ENCODE measurements at regions not wholly inside any gene's neighbourhood (a gene's known extent, or its start where the extent isn't known, plus 50 kb on each side); places are given as distances from the start of the nearest gene placed in this dataset.

DNA sequence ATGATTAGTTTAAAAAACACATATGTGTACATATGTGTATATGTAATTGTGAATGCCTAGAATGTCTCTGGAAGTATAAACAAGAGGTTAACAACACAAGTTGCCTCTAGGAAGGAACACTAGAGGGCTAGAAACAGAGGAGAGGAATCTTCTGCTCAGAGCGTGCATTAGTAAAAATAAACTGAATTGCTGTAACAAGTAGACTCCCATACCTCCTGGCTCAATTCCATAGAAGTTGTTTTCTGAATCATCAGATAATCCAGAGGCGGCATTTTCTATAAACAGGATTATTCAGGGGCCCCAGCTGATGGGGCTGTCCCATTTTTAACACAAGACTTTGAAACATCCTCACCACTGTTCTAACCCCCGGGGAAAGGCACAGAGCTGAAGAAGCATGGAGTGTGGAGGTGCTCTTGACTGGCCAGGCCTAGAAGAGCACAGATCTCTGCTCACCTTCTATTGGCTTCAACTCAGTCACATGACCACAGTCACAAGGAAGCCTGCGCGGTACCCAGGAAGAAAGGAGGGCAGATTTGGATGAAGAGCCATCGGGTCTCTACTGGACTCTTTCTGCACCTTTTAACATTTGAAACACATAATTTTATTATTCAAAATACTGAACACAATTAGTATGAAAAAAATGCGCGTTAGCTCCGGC lies 145.7 kb downstream of the TLE3 start:
- H3K4me3 Mint-ChIP-seq, result no peak overlapping the region
- H3K27ac Mint-ChIP-seq, result no peak overlapping the region
- no peak for ATAC-seq
- H3K9me3 Mint-ChIP-seq (ENCODE audit: low read depth), result no peaks in the 10 kb centered on the region
- H3K36me3 Mint-ChIP-seq, result no peaks in the 10 kb centered on the region
- H3K27me3 Mint-ChIP-seq, result peaks cover 9% of the 10 kb centered on the region
- CTCF ChIA-PET, result interaction anchor here (0.6 kb wide), 1 partner anchor 484 kb away, joined by 3 read pairs; no protein-coding TSS in a partner anchor
- no peak for DNase-seq
- H3K4me1 Mint-ChIP-seq, result no peaks in the 10 kb centered on the region

DNA sequence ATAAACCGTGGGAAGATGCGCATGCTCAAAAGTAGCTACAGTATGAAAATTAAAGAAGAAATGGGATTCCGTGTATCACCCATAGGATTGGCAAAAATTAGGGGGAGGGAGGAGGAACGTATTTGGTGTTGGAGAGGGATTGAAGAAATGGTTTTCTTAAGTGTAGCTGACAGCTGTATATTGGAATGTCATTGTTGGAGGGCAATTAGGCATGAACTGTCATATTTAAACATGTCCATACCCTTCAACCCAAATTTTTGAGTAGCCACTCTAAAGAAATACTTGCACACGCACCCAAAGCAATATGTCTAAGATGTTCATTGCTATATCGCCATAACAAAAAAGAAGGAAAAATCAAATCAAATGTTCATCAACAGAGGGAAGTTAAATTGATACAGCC lies 144.7 kb downstream of the TLE3 start:
- Mint-ChIP-seq H3K36me3 (no peaks in the 10 kb centered on the region), H3K27me3 (peaks cover 9% of the 10 kb centered on the region), H3K4me1 (no peaks in the 10 kb centered on the region), H3K27ac (no peak overlapping the region), H3K4me3 (no peak overlapping the region), H3K9me3 (ENCODE audit: low read depth) (no peaks in the 10 kb centered on the region)
- DNase-seq (no peak), ATAC-seq (no peak)
- CTCF ChIA-PET, result no interaction called here

DNA sequence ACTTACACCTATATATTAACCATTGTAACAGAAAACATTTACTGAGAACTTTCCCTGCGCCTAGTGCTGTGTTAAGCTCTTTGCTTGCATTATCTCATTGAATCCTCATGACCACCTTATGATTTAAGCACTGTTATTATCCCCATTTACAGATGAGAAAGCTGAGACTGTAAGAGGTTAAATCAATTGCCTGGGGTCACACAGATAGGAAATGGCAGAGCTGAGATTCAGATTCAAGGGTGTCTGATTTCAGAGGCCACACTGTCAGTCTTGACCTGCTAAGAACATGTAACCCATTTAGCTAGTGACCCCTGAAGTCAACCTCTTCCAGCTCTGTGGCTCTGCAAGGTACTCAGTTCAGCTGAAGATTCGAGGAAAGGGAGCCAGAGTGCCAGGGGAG lies 143.9 kb downstream of the TLE3 start:
- Mint-ChIP-seq H3K36me3 (no peaks in the 10 kb centered on the region), H3K27me3 (peaks cover 9% of the 10 kb centered on the region), H3K27ac (no peak overlapping the region), H3K4me1 (no peaks in the 10 kb centered on the region), H3K4me3 (no peak overlapping the region), H3K9me3 (ENCODE audit: low read depth) (no peaks in the 10 kb centered on the region)
- DNase-seq (no peak), ATAC-seq (no peak)
- CTCF ChIA-PET, result no interaction called here

DNA sequence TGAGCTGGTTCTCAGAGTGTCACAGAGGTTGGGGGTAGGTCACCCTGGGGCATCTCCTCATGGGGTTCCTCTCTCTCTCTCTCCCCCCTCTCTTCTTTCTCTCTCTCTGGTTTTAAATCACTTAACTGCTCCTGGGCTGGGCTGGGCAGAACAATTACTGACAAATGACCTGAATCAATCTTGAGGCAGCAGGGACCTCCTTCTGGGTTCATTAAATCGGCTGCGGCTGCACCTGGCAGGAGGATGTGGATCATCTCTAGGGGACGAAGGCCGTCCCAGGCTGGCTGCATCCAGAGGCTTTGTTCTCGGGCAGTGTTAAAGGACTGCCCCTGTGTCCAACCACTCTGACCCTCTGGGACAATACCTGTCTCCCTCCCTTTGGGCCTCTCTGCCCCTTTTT lies 143.1 kb downstream of the TLE3 start:
- H3K27ac Mint-ChIP-seq, result no peak overlapping the region
- CTCF ChIA-PET, result no interaction called here
- no peaks in the 10 kb centered on the region for H3K9me3 Mint-ChIP-seq (ENCODE audit: low read depth)
- H3K4me3 Mint-ChIP-seq, result no peak overlapping the region
- no peaks in the 10 kb centered on the region for H3K36me3 Mint-ChIP-seq
- peaks cover 12% of the 10 kb centered on the region for H3K27me3 Mint-ChIP-seq
- H3K4me1 Mint-ChIP-seq, result no peaks in the 10 kb centered on the region
- DNase-seq (peak; percentile 18), ATAC-seq (no peak)

DNA sequence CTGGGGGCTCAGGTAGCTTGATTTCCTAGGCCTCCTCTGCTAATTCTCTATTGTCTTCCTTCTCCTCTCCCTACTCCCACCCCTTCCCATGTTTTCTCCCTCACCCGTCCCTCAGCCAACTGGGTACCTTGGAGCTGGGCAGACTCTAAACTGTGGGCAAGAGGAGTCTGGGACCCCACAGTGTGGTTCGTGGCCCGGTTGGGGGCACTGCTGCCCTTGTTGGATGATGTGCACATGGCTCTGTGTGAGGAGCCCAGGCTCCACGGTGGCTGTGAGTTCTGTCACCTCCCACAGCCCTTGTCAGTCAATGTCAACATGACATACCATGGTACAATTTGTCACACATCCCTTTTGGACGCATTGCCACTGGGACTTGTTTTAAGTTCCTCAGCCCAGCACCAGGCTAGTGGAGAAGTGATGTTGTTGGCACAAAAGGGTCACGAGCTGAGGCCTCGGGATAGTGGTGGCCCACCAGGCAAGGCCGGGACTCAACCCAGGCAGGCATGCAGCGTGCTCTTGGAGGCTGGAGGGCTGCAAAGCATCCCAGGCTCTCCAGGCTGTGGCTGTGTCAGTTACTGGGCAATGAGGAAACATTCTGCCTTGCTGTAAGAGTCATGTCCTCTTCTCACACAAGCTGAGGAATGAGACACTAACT lies 142.3 kb downstream of the TLE3 start:
- Mint-ChIP-seq H3K36me3 (no peaks in the 10 kb centered on the region), H3K4me1 (no peaks in the 10 kb centered on the region), H3K4me3 (no peak overlapping the region), H3K27ac (no peak overlapping the region), H3K27me3 (peaks cover 14% of the 10 kb centered on the region), H3K9me3 (ENCODE audit: low read depth) (no peaks in the 10 kb centered on the region)
- CTCF ChIA-PET, result no interaction called here
- ATAC-seq, result no peak
- no peak for DNase-seq

DNA sequence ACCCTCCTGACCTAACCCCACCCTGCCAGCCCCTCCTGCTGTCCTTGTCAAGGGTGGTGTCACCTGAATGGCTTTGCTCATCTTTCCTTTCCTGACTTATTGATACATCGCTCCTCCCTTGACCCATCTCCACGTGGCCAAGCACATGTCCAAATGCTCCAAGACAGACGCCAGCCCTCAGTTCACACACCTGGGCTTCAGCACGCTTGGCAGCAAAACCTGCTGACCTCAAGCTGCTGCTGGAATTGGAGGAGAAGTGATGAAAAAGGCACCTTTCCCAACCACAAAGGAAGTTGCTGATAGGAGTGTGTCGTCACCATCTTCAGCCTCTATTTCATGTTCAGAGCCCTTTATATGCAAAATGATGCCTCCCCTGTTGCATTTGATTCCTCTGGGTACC lies 141.3 kb downstream of the TLE3 start:
- H3K27me3 Mint-ChIP-seq, result peaks cover 15% of the 10 kb centered on the region
- no peak for ATAC-seq
- CTCF ChIA-PET, result no interaction called here
- H3K4me3 Mint-ChIP-seq, result no peak overlapping the region
- no peaks in the 10 kb centered on the region for H3K36me3 Mint-ChIP-seq
- H3K4me1 Mint-ChIP-seq, result no peaks in the 10 kb centered on the region
- no peaks in the 10 kb centered on the region for H3K9me3 Mint-ChIP-seq (ENCODE audit: low read depth)
- H3K27ac Mint-ChIP-seq, result no peak overlapping the region
- DNase-seq, result no peak

DNA sequence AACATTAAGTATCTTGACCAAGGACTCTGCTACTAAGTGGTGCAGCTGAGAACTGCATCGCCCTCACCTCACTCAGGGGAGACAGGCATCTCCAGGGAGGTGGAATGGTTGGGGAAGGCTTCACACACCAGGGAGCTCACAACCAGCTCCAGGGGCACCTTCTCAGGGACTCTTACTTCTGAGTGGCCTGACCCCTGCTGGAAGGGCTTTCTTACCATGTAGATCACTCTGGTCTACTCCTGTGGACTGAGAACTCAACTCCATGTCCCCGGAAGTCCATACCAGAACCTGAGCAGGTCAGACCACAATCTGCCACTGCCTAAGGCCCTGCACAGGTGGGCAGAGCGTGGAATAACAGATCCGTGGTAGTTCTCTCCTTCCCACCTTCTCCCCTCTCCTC lies 140.5 kb downstream of the TLE3 start:
- peaks cover 22% of the 10 kb centered on the region for H3K27me3 Mint-ChIP-seq
- CTCF ChIA-PET, result no interaction called here
- no peak overlapping the region for H3K27ac Mint-ChIP-seq
- H3K4me3 Mint-ChIP-seq, result no peak overlapping the region
- H3K36me3 Mint-ChIP-seq, result no peaks in the 10 kb centered on the region
- H3K4me1 Mint-ChIP-seq, result no peaks in the 10 kb centered on the region
- ATAC-seq (no peak), DNase-seq (no peak)
- no peaks in the 10 kb centered on the region for H3K9me3 Mint-ChIP-seq (ENCODE audit: low read depth)

DNA sequence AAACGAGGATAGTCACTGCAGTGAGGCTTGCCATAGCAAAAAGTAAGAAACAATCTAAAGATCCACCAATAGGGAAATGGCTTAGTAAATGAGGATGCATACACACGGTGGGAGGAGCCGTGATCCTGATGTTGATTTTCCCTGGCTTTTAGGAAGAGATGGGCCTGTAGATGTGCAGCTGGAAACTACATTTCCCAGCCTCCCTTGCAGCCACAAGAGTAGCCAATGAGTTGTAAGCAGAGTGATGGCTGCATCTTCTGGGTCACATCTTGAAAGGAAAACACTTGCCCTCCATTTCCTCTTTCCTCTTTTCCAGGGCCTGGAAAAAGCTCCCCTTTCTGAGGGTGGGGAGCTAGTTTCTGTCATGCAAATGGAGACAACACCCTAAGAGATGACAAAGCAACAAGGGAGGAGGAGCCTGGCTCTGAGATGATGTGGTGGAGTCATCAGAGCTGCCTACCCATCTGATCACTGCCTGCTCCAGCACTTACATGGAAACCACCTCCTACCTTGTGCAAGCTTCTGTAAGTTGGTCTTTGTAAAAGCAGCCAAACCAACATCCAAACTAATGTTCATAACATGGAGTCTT lies 139.1 kb downstream of the TLE3 start:
- H3K27ac Mint-ChIP-seq, result no peak overlapping the region
- H3K36me3 Mint-ChIP-seq, result no peaks in the 10 kb centered on the region
- CTCF ChIA-PET, result no interaction called here
- no peaks in the 10 kb centered on the region for H3K9me3 Mint-ChIP-seq (ENCODE audit: low read depth)
- H3K4me3 Mint-ChIP-seq, result no peak overlapping the region
- no peaks in the 10 kb centered on the region for H3K4me1 Mint-ChIP-seq
- ATAC-seq (no peak), DNase-seq (no peak)
- H3K27me3 Mint-ChIP-seq, result peaks cover 29% of the 10 kb centered on the region

DNA sequence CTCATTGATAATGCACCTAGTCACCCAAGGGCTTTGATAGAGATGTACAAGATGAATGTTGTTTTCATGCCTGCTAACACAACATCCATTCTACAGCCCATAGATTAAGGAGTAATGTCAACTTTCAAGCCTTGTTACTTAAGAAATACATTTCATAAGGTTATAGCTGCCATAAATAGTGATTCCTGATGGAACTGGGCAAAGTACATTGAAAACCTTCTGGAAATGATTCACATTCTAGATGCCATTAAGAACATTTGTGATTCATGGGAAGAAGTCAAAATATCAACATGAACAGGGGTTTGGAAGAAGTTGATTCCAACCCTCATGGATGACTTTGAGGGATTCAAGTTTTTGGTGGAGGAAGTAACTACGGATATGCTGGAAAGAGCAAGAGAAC lies 135.2 kb downstream of the TLE3 start:
- Mint-ChIP-seq H3K4me1 (no peaks in the 10 kb centered on the region), H3K36me3 (no peaks in the 10 kb centered on the region), H3K9me3 (ENCODE audit: low read depth) (no peaks in the 10 kb centered on the region), H3K4me3 (no peak overlapping the region), H3K27me3 (peaks cover 38% of the 10 kb centered on the region), H3K27ac (no peak overlapping the region)
- CTCF ChIA-PET, result no interaction called here
- DNase-seq (no peak), ATAC-seq (no peak)

DNA sequence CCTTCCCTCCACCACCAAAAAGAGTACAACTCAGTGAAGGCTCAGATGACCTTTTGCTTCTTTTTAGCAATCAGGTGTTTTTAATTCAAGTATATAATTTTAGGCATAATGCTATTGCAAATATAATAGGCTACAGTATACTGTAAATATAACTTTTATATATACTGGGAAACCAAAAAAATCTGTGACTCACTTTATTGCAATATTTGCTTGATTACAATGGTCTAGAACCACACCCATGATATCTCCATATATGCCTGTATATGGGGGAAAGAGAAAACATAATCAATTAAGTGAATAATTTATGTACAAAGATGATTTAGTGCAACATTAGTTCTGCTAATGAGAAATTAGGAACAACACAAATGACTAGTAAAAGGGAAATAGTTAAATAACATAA lies 134.3 kb downstream of the TLE3 start:
- no peak for ATAC-seq
- Mint-ChIP-seq H3K9me3 (ENCODE audit: low read depth) (no peaks in the 10 kb centered on the region), H3K27me3 (peaks cover 38% of the 10 kb centered on the region), H3K36me3 (no peaks in the 10 kb centered on the region), H3K27ac (no peak overlapping the region), H3K4me3 (no peak overlapping the region), H3K4me1 (no peaks in the 10 kb centered on the region)
- CTCF ChIA-PET, result no interaction called here
- DNase-seq, result no peak

DNA sequence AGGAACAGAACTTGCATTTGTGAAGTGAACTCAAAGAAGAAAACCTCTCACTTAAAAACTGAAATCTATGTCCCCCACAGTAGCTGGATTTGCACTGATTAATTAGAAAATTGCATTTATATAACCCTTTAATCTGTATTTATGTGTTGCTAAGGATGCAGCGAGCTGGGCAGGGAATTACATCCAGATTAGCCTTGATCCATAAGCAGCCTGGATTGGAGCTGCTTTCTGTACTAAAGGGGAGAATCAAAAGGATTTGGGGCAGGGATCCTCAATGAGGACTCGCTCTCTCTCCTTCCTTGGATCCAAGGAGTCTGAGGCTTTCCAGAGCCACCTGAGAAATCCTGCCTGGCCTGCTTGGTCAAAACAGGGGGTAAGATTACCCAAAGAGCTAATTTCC lies 125.9 kb downstream of the TLE3 start:
- CTCF ChIA-PET, result no interaction called here
- Mint-ChIP-seq H3K36me3 (no peaks in the 10 kb centered on the region), H3K27me3 (peaks cover 37% of the 10 kb centered on the region), H3K9me3 (ENCODE audit: low read depth) (no peaks in the 10 kb centered on the region), H3K4me1 (peaks cover 2% of the 10 kb centered on the region), H3K27ac (no peak overlapping the region), H3K4me3 (no peak overlapping the region)
- DNase-seq (no peak), ATAC-seq (no peak)

DNA sequence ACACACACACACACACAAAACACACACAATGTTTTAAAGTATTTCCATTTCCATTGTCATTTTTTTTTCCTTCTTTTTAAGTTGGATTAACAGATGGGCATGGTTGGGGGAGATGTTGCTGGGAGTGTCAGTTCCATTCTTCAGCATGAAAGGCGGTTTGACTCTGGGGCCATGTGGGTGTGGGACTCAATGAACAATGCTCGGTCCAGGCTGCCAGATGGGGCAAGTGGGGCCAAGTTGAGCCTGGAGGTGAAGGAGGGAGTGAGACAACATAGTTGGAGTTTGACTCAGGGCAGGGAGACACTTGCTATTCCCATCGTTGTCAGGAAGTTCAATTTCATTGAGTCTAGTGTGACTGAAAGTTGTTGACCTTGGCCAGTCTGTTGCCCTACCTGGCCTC lies 125.3 kb downstream of the TLE3 start:
- Mint-ChIP-seq H3K27ac (no peak overlapping the region), H3K9me3 (ENCODE audit: low read depth) (no peaks in the 10 kb centered on the region), H3K36me3 (no peaks in the 10 kb centered on the region), H3K4me1 (peaks cover 2% of the 10 kb centered on the region), H3K27me3 (peaks cover 40% of the 10 kb centered on the region), H3K4me3 (no peak overlapping the region)
- DNase-seq, result no peak
- ATAC-seq, result no peak
- CTCF ChIA-PET, result no interaction called here

DNA sequence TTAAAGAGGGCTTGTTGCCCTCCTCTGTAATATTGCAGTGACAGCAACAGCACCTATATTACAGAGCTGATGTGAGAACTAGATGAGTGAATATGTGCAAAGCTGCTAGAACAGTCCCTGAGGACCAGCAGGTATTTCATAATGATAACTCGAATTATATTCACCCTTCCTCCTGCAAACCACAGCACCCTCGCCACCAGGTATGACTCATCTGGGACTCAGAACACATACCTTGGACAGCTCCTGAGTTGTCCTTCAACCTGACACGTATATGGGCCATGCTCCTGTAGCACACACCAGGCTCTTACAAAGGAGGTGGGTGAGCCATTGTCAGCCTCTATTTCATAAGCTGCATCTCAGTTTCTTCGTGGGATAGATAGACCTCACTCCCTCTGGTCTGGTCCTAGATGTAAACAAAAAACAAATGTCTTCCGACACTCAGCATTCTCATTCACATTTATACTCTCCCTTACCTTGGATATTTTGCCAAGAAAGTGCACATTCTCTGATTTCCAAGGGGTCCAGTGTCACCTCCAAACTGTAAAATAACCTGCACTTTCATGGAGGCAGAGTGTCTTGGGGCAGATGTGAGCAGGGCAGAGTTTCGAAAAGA lies 124.5 kb downstream of the TLE3 start:
- Mint-ChIP-seq H3K27ac (no peak overlapping the region), H3K27me3 (peaks cover 43% of the 10 kb centered on the region), H3K9me3 (ENCODE audit: low read depth) (no peaks in the 10 kb centered on the region), H3K4me3 (no peak overlapping the region), H3K4me1 (peaks cover 2% of the 10 kb centered on the region), H3K36me3 (no peaks in the 10 kb centered on the region)
- ATAC-seq (peak; percentile 66), DNase-seq (peak; percentile 69)
- CTCF ChIA-PET, result no interaction called here

DNA sequence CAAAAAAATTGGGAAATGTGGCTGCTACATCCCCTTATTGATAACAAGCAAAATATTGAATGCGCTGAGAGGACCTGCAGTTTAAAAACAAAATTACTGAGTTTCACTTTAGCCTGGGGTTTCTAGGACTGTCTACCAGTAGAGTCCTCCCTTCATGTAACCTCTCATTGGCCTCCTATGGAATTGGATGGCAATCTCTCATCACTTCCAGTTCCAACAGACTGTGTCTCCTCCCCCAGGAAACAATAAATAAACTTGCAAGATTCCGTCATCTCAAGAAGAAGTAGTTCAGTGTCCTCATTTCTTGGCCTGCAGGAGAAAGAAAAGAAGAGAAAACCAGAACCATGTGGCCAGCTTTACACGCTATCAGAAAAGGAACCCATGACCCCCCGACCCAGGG lies 123.8 kb downstream of the TLE3 start:
- Mint-ChIP-seq H3K27me3 (peaks cover 43% of the 10 kb centered on the region), H3K4me1 (peaks cover 2% of the 10 kb centered on the region), H3K27ac (no peak overlapping the region), H3K36me3 (no peaks in the 10 kb centered on the region), H3K4me3 (no peak overlapping the region), H3K9me3 (ENCODE audit: low read depth) (no peaks in the 10 kb centered on the region)
- no peak for DNase-seq
- ATAC-seq, result no peak
- CTCF ChIA-PET, result interaction anchor here (1.1 kb wide), 1 partner anchor 123 kb away, joined by 4 read pairs; the partner anchor contains the start of gene TLE3

All from activated CD8-positive, alpha-beta memory T cell treated with anti-CD3 and anti-CD28 coated beads, Interleukin-2, amount 10 ng/mL, durations not matched to agents 7 days and 5 days (primary cell).